H1 (cell line): ENCODE measurements at regions not wholly inside any gene's neighbourhood (a gene's known extent, or its start where the extent isn't known, plus 50 kb on each side); places are given as distances from the start of the nearest gene placed in this dataset.

ENCODE experiments used
- CEBPB ChIP-seq: IDR thresholded peaks from 2 replicates; pipeline ENCODE4 v1.6.1; 2012; ENCODE audit warnings: low read depth, low read length
- CTBP2 ChIP-seq: IDR thresholded peaks from 2 replicates; pipeline ENCODE4 v1.7.0; 2011; ENCODE audit warnings: borderline replicate concordance, mild to moderate bottlenecking, moderate library complexity, mixed read lengths, low read length; ENCODE audit not compliant: insufficient read depth, insufficient read length
- POLR2AphosphoS5 ChIP-seq: IDR thresholded peaks from 2 replicates; pipeline ENCODE4 v1.6.1; 2011; ENCODE audit warnings: low read depth, low read length
- RNF2 ChIP-seq: fragments of 200-900, 300-1000 bp; sonication (generic); IDR thresholded peaks from 2 replicates; pipeline ENCODE4 v1.7.1; 2016; ENCODE audit warnings: borderline replicate concordance, low read depth, mild to moderate bottlenecking, antibody characterized with exemption, low read length; ENCODE audit not compliant: poor library complexity, severe bottlenecking; ENCODE audit errors: missing control alignments
- SIN3A ChIP-seq, 2 experiments: IDR thresholded peaks in 1 of 2; conservative IDR thresholded peaks in 1 of 2; 2 replicates each; pipeline ENCODE4 v1.6.1; 2011 to 2012; ENCODE audit warnings: low read length in 2 of 2, improper control_type of control experiment in 1 of 2, low read depth in 1 of 2, mild to moderate bottlenecking in 1 of 2
- TAF7 ChIP-seq: optimal IDR thresholded peaks from 2 replicates; pipeline ENCODE3; 2011; ENCODE audit warnings: low read depth, mild to moderate bottlenecking, inconsistent platforms, low read length, moderate library complexity, borderline replicate concordance
- TF ChIP-seq, protein P1 (sequence below), 3 experiments: IDR thresholded peaks; 1 replicate in 2 of 3; 2 replicates in 1 of 3; pipeline versions ENCODE4 v1.5.1 to v1.6.1; 2011; ENCODE audit warnings: low read length in 3 of 3, mild to moderate bottlenecking in 3 of 3, inconsistent platforms in 2 of 3, low read depth in 1 of 3, moderate library complexity in 1 of 3; ENCODE audit not compliant: insufficient read depth in 1 of 3; ENCODE audit errors: control extremely low read depth in 1 of 3
- TF ChIP-seq, protein P2 (sequence below): IDR thresholded peaks from 2 replicates; pipeline ENCODE4 v1.6.1; 2012; ENCODE audit warnings: inconsistent platforms
- TF ChIP-seq, protein P3 (sequence below): IDR thresholded peaks from 2 replicates; pipeline ENCODE4 v1.6.1; 2011; ENCODE audit warnings: low read length, improper control_type of control experiment

DNA sequence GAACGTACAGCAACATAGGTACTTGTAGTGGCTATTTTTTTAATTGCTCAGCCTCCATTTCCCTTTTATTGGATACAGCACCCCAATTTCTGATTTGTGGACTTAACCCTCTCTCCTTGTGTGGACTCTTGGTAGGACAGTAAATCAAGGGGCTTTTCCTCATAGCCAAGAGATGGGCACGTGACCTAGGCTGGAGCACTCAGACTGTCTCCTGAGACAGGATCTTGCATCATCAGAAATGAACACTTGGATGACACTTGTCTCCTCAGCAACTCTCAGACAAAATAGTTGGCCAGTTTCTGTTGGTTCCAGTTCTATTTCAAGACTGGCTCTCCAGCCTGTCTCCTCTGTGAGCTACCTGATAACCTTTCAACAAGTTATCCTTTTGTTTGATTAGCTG, 112.9 kb upstream of the ZNF678 start:
- TF ChIP-seq POLR2AphosphoS5 (no peak), RNF2 (no peak), CTBP2 (no peak), TAF7 (no peak), SIN3A (conservative IDR thresholded peaks at IDR 0.05 in 1 of 2, IDR thresholded peaks at IDR 0.05 in 1 of 2; ENCODE audit: low read depth in 1 of 2, low read length in 2 of 2) (no peak), CEBPB (no peak)
- TF ChIP-seq, protein P1, sequence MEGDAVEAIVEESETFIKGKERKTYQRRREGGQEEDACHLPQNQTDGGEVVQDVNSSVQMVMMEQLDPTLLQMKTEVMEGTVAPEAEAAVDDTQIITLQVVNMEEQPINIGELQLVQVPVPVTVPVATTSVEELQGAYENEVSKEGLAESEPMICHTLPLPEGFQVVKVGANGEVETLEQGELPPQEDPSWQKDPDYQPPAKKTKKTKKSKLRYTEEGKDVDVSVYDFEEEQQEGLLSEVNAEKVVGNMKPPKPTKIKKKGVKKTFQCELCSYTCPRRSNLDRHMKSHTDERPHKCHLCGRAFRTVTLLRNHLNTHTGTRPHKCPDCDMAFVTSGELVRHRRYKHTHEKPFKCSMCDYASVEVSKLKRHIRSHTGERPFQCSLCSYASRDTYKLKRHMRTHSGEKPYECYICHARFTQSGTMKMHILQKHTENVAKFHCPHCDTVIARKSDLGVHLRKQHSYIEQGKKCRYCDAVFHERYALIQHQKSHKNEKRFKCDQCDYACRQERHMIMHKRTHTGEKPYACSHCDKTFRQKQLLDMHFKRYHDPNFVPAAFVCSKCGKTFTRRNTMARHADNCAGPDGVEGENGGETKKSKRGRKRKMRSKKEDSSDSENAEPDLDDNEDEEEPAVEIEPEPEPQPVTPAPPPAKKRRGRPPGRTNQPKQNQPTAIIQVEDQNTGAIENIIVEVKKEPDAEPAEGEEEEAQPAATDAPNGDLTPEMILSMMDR (IDR thresholded peaks at IDR 0.05; ENCODE audit: control extremely low read depth in 1 of 3, insufficient read depth in 1 of 3, low read depth in 1 of 3, low read length in 3 of 3) = no peak
- TF ChIP-seq, protein P2, sequence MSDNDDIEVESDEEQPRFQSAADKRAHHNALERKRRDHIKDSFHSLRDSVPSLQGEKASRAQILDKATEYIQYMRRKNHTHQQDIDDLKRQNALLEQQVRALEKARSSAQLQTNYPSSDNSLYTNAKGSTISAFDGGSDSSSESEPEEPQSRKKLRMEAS = no peak
- TF ChIP-seq, protein P3, sequence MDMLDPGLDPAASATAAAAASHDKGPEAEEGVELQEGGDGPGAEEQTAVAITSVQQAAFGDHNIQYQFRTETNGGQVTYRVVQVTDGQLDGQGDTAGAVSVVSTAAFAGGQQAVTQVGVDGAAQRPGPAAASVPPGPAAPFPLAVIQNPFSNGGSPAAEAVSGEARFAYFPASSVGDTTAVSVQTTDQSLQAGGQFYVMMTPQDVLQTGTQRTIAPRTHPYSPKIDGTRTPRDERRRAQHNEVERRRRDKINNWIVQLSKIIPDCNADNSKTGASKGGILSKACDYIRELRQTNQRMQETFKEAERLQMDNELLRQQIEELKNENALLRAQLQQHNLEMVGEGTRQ = no peak
